Mesothelial cell of epicardium (in vitro differentiated cells): ENCODE measurements at regions not wholly inside any gene's neighbourhood (a gene's known extent, or its start where the extent isn't known, plus 50 kb on each side); places are given as distances from the start of the nearest gene placed in this dataset.

Source experiments
- DNase-seq, 2 experiments: peaks; one replicate each; pipeline ENCODE4 v3.0.0; 2021; ENCODE audit warnings: low spot score in 2 of 2; ENCODE audit not compliant: unreplicated experiment in 2 of 2
- H3K27ac Mint-ChIP-seq: 2 replicates; pipeline ENCODE4 v1.8.0; 2021; ENCODE audit warnings: mixed read lengths
- H3K27me3 Mint-ChIP-seq: 2 replicates; pipeline ENCODE4 v1.8.0; 2021; ENCODE audit warnings: low read depth, mixed read lengths
- H3K36me3 Mint-ChIP-seq: 2 replicates; pipeline ENCODE4 v1.8.0; 2021; ENCODE audit warnings: mixed read lengths
- H3K4me1 Mint-ChIP-seq: 2 replicates; pipeline ENCODE4 v1.8.0; 2021; ENCODE audit warnings: mixed read lengths
- H3K4me3 Mint-ChIP-seq: 2 replicates; pipeline ENCODE4 v1.8.0; 2021; ENCODE audit warnings: mild to moderate bottlenecking, moderate library complexity, mixed read lengths
- H3K9me3 Mint-ChIP-seq: 2 replicates; pipeline ENCODE4 v1.8.0; 2021; ENCODE audit warnings: mixed read lengths
- CTCF ChIP-seq: fragments of 200-600 bp; sonication (generic); IDR thresholded peaks from one replicate; pipeline ENCODE4 v1.5.0; 2021; ENCODE audit warnings: antibody characterized with exemption; ENCODE audit not compliant: unreplicated experiment

GRCh38 chr7:113405296-113406056, 287.1 kb upstream of the SMIM30 start:
- DNase-seq: no peak
- Mint-ChIP-seq H3K27me3 (peaks cover 2% of the 10 kb centered on the region), H3K4me1 (peaks cover 53% of the 10 kb centered on the region), H3K4me3 (no peak overlapping the region), H3K27ac (no peak overlapping the region), H3K9me3 (no peaks in the 10 kb centered on the region), H3K36me3 (no peaks in the 10 kb centered on the region)
- no peak for TF ChIP-seq CTCF

GRCh38 chr7:113404245-113404644, 285.9 kb upstream of the SMIM30 start:
- Mint-ChIP-seq H3K4me3 (no peak overlapping the region), H3K27ac (no peak overlapping the region), H3K27me3 (peaks cover 2% of the 10 kb centered on the region), H3K4me1 (peaks cover 49% of the 10 kb centered on the region), H3K9me3 (peaks cover 8% of the 10 kb centered on the region), H3K36me3 (no peaks in the 10 kb centered on the region)
- no peak for TF ChIP-seq CTCF
- no peak for DNase-seq

- H3K27me3 Mint-ChIP-seq: no peaks in the 10 kb centered on the region
- H3K4me1 Mint-ChIP-seq: peaks cover 36% of the 10 kb centered on the region
- no peak for TF ChIP-seq CTCF
- no peak overlapping the region for H3K27ac Mint-ChIP-seq
- H3K36me3 Mint-ChIP-seq: no peaks in the 10 kb centered on the region
- DNase-seq: no peak
- peaks cover 22% of the 10 kb centered on the region for H3K9me3 Mint-ChIP-seq
- no peak overlapping the region for H3K4me3 Mint-ChIP-seq
These were observed 284.1 kb upstream of the SMIM30 start for GRCh38 chr7:113402482-113402881.

- H3K4me1 Mint-ChIP-seq: peaks cover 35% of the 10 kb centered on the region
- H3K27ac Mint-ChIP-seq: no peak overlapping the region
- H3K4me3 Mint-ChIP-seq: no peak overlapping the region
- H3K36me3 Mint-ChIP-seq: no peaks in the 10 kb centered on the region
- TF ChIP-seq CTCF: no peak
- no peaks in the 10 kb centered on the region for H3K27me3 Mint-ChIP-seq
- no peak for DNase-seq
- H3K9me3 Mint-ChIP-seq: peaks cover 22% of the 10 kb centered on the region
These were observed 283.7 kb upstream of the SMIM30 start for GRCh38 chr7:113402005-113402404.

- H3K36me3 Mint-ChIP-seq: no peaks in the 10 kb centered on the region
- no peak for TF ChIP-seq CTCF
- H3K27me3 Mint-ChIP-seq: peaks cover 2% of the 10 kb centered on the region
- no peak overlapping the region for H3K27ac Mint-ChIP-seq
- H3K4me1 Mint-ChIP-seq: peaks cover 12% of the 10 kb centered on the region
- no peak for DNase-seq
- peaks cover 25% of the 10 kb centered on the region for H3K9me3 Mint-ChIP-seq
- no peak overlapping the region for H3K4me3 Mint-ChIP-seq
These were observed 276.5 kb upstream of the SMIM30 start for GRCh38 chr7:113394856-113395255.
